Left cardiac atrium (tissue), 4 donors: ENCODE measurements at regions not wholly inside any gene's neighbourhood (a gene's known extent, or its start where the extent isn't known, plus 50 kb on each side); places are given as distances from the start of the nearest gene placed in this dataset.

Experiments
- ATAC-seq, 2 donors: fragments of 200-7000 bp; cut with Tn5 transposase; one replicate each; pipeline ENCODE4 v1.9.1; 2020; ENCODE audit warnings: mild to moderate bottlenecking in 2 of 2, moderate library complexity in 2 of 2
- DNase-seq: peaks from one replicate; pipeline ENCODE4 v3.0.0-alpha.2; 2020
- intact Hi-C, 2 donors: fragments of 100-400 bp; cut with DNase I; formaldehyde crosslinking; loops; one replicate each; pipeline versions ENCODE4 v1.14.1 to v1.15.1; 2022 to 2023
- donor health status: DM: no; HTN: yes; CAD: no.
- donor health status: DM: no; HTN: yes; CAD: no; lungs with severe emphysema.
- donor health status: DM: yes; HTN: yes; CAD: no.
- donor health status: Dilated cardiomyopathy.

- ATAC-seq = no peak
- intact Hi-C loops = no loop called here
- DNase-seq = no peak
These were observed 391.4 kb downstream of the COL12A1 start for GRCh38 chr6:74814440-74814839.

- DNase-seq = no peak
- intact Hi-C loops = no loop called here
- no peak for ATAC-seq
These were observed 398.2 kb downstream of the COL12A1 start for GRCh38 chr6:74807674-74808073.

GRCh38 chr6:74805916-74806696 lies 399.7 kb downstream of the COL12A1 start:
- intact Hi-C loops = no loop called here
- DNase-seq (no peak), ATAC-seq (peak; percentile 19 to 90)

GRCh38 chr6:74798302-74798701 lies 407.6 kb downstream of the COL12A1 start:
- DNase-seq = no peak
- intact Hi-C loops = no loop called here
- ATAC-seq = no peak

GRCh38 chr6:74785236-74785635 lies 420.6 kb downstream of the COL12A1 start:
- DNase-seq (no peak), ATAC-seq (no peak)
- intact Hi-C loops = no loop called here

- ATAC-seq = no peak
- no peak for DNase-seq
- intact Hi-C loops = no loop called here
These were observed 423.5 kb downstream of the COL12A1 start for GRCh38 chr6:74782346-74782745.

- intact Hi-C loops = no loop called here
- no peak for ATAC-seq
- no peak for DNase-seq
These were observed 425.0 kb downstream of the COL12A1 start for GRCh38 chr6:74780831-74781230.

GRCh38 chr6:74768738-74769137 lies 437.1 kb downstream of the COL12A1 start:
- DNase-seq (no peak), ATAC-seq (no peak)
- intact Hi-C loops = no loop called here

- no peak for ATAC-seq
- DNase-seq = no peak
- intact Hi-C loops = no loop called here
These were observed 437.7 kb downstream of the COL12A1 start for GRCh38 chr6:74768120-74768519.

GRCh38 chr6:74765486-74765885 lies 440.4 kb downstream of the COL12A1 start:
- DNase-seq (no peak), ATAC-seq (no peak)
- intact Hi-C loops = no loop called here

- DNase-seq (no peak), ATAC-seq (no peak)
- intact Hi-C loops = no loop called here
These were observed 441.4 kb downstream of the COL12A1 start for GRCh38 chr6:74764486-74764885.

- ATAC-seq (no peak), DNase-seq (no peak)
- intact Hi-C loops = no loop called here
These were observed 443.0 kb downstream of the COL12A1 start for GRCh38 chr6:74762841-74763240.

GRCh38 chr6:74757813-74758212 lies 448.0 kb downstream of the COL12A1 start:
- no peak for ATAC-seq
- DNase-seq = no peak
- intact Hi-C loops = no loop called here

- DNase-seq (no peak), ATAC-seq (no peak)
- intact Hi-C loops = no loop called here
These were observed 448.9 kb downstream of the COL12A1 start for GRCh38 chr6:74756923-74757322.

- intact Hi-C loops = no loop called here
- no peak for DNase-seq
- no peak for ATAC-seq
These were observed 450.1 kb downstream of the COL12A1 start for GRCh38 chr6:74755778-74756177.

GRCh38 chr6:74755196-74755595 lies 450.7 kb downstream of the COL12A1 start:
- DNase-seq = no peak
- intact Hi-C loops = no loop called here
- no peak for ATAC-seq

- ATAC-seq (no peak), DNase-seq (no peak)
- intact Hi-C loops = no loop called here
These were observed 451.8 kb downstream of the COL12A1 start for GRCh38 chr6:74753883-74754600.

GRCh38 chr6:74752303-74752702 lies 453.6 kb downstream of the COL12A1 start:
- intact Hi-C loops = no loop called here
- DNase-seq (no peak), ATAC-seq (no peak)

GRCh38 chr6:74750826-74751225 lies 455.0 kb downstream of the COL12A1 start:
- DNase-seq (no peak), ATAC-seq (no peak)
- intact Hi-C loops = no loop called here

- intact Hi-C loops = no loop called here
- DNase-seq = no peak
- peak in 1 of 2 donors; percentile 85 for ATAC-seq
These were observed 456.4 kb downstream of the COL12A1 start for GRCh38 chr6:74749211-74750147.
